LHCN-M2 (cell line): ENCODE measurements at regions not wholly inside any gene's neighbourhood (a gene's known extent, or its start where the extent isn't known, plus 50 kb on each side); places are given as distances from the start of the nearest gene placed in this dataset.

Experiments
- DNase-seq: peaks from one replicate; pipeline ENCODE4 v3.0.0-alpha.2; 2012; ENCODE audit warnings: low read depth

GRCh38 chr11:28539239-28540030, 431.2 kb downstream of the METTL15 start:
- no peak for DNase-seq

GRCh38 chr11:28537822-28538221, 429.6 kb downstream of the METTL15 start:
- DNase-seq: peak; percentile 11

- no peak for DNase-seq
Observed at GRCh38 chr11:28536504-28537267, 428.5 kb downstream of the METTL15 start.

GRCh38 chr11:28535677-28536076, 427.5 kb downstream of the METTL15 start:
- DNase-seq: no peak

- peak; percentile 74 for DNase-seq
Observed at GRCh38 chr11:28529540-28530410, 421.6 kb downstream of the METTL15 start.

- peak; percentile 84 for DNase-seq
Observed at GRCh38 chr11:28529046-28529445, 420.9 kb downstream of the METTL15 start.

- DNase-seq: no peak
Observed at GRCh38 chr11:28528217-28528616, 420.0 kb downstream of the METTL15 start.

- DNase-seq: peak; percentile 28
Observed at GRCh38 chr11:28526406-28526751, 418.2 kb downstream of the METTL15 start.

GRCh38 chr11:28525636-28526405, 417.6 kb downstream of the METTL15 start:
- DNase-seq: no peak

- no peak for DNase-seq
Observed at GRCh38 chr11:28524098-28524497, 415.9 kb downstream of the METTL15 start.

- no peak for DNase-seq
Observed at GRCh38 chr11:28521075-28521474, 412.9 kb downstream of the METTL15 start.

GRCh38 chr11:28520291-28520690, 412.1 kb downstream of the METTL15 start:
- no peak for DNase-seq

- no peak for DNase-seq
Observed at GRCh38 chr11:28518825-28519224, 410.6 kb downstream of the METTL15 start.

GRCh38 chr11:28517621-28518020, 409.4 kb downstream of the METTL15 start:
- no peak for DNase-seq

- no peak for DNase-seq
Observed at GRCh38 chr11:28514391-28514790, 406.2 kb downstream of the METTL15 start.

GRCh38 chr11:28512143-28512756, 404.1 kb downstream of the METTL15 start:
- DNase-seq: no peak

- peak; percentile 19 for DNase-seq
Observed at GRCh38 chr11:28505232-28505631, 397.0 kb downstream of the METTL15 start.

- no peak for DNase-seq
Observed at GRCh38 chr11:28504555-28505110, 396.4 kb downstream of the METTL15 start.

- no peak for DNase-seq
Observed at GRCh38 chr11:28495333-28495732, 387.1 kb downstream of the METTL15 start.

GRCh38 chr11:28491431-28491830, 383.2 kb downstream of the METTL15 start:
- DNase-seq: peak; percentile 25
